Fibroblast of peridontal ligament (primary cell): ENCODE measurements at regions not wholly inside any gene's neighbourhood (a gene's known extent, or its start where the extent isn't known, plus 50 kb on each side); places are given as distances from the start of the nearest gene placed in this dataset.
A peak's percentile ranks its signal among the peaks of the same experiment; 100 is the strongest.
"Not testable (repeated sequence)": the region's sequence is repeated elsewhere in the genome, so short reads cannot be mapped to it uniquely, and the experiment has no call there.

Source experiments
- DNase-seq: peaks from one replicate; pipeline ENCODE4 v3.0.0-alpha.2; 2010; ENCODE audit errors: extremely low read depth

GRCh38 chr13:22965858-22966239 lies 214.9 kb upstream of the SGCG start:
- not testable (repeated sequence) for DNase-seq

- DNase-seq = not testable (repeated sequence)
These were observed 214.0 kb upstream of the SGCG start for GRCh38 chr13:22966753-22967152.

DNA sequence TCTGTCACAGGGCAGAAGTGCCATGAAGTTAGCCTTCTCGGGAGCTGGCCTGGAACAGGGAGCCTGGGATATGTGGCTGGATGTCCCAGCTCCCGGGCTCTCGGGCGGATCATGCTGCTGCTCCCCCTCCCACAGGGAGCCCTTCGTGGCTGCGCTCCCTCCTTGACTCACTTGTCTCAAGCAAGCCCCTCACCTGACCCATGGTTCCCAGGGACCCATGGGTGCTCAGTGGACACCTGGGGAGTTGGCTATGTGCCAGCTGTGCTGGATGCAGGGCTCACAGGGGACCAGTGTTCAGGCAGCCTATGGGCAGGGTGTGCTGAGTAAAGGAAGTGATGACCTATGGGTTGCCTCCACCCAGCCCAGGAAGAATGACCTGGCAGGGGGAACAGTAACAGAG lies 213.1 kb upstream of the SGCG start:
- no peak for DNase-seq

DNA sequence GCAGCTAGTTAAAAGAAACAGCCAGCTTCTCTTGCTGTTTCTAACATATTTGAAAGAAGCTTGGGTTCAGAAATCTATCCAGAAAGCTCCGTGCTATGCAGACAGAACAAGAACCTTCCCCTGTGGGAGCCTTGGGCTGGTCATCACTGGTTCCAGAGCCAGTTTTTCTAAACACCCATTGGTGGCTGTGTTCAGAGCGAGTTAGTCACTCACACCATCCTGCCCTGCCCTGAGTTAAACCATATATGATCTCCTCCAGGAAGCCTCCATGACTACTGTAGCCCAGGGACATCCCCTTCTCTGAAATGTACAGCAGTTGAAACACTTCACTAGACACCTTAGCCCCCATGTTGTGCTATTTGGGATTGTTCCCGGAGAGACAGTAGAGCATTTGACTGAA lies 200.8 kb upstream of the SGCG start:
- no peak for DNase-seq

GRCh38 chr13:22980936-22981335 lies 199.8 kb upstream of the SGCG start:
- DNase-seq = no peak

GRCh38 chr13:22993148-22993547 lies 187.6 kb upstream of the SGCG start:
- DNase-seq = no peak

DNA sequence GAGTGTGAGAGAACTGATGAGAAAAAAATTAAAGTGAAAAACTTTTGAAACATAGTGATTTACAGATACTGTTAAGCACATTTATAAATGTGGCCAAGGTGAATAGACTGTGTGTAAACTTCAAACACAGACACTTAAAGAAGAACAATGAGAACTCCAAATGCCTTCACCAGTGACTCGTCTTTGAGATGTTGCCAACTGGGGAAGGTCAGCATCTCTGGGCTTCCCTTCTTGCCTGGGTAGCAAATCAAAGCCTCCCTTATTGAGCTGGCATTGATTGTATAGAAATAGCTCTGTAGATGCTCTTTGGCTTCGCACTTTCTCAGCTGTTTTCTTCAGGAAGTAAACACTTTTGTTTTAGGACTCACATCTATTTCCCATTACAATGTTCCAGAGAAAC lies 177.3 kb upstream of the SGCG start:
- DNase-seq = no peak

- DNase-seq = no peak
These were observed 173.4 kb upstream of the SGCG start for GRCh38 chr13:23007426-23007825.

DNA sequence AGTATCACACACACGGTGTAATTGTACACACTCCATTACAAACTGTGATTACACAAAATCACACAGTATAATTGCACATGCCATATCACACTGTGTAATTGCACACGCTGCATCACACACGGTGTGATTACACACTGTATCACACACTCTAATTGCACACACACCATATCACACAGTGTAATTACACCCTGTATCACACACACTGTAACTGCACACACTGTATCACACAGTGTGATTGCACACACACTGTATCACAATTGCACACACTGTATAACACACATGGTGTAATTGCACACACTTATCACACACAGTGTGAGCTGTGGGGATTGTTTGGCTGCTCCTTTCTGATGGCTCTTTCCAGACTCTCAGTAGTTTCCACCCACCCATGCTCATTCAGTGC lies 162.6 kb upstream of the SGCG start:
- no peak for DNase-seq

GRCh38 chr13:23020246-23020843 lies 160.4 kb upstream of the SGCG start:
- peak; percentile 47 for DNase-seq

DNA sequence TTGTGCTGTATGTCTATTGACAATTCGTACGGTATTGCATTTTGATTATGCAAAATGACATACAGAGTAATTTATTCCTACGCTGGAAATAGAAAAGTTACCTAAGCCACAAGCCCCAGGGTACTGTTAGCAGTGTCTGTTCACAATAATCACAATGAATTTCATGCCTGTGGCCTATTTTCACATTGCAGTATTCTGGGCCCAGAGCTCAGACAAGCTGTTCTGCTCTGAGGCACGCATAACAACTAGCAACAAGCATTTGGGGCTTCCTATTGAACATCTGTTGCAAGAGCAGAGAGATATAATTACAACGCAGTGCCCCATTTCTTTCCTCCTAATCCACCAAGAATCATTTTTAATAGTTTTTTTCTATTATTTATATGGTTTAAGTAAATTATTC lies 158.9 kb upstream of the SGCG start:
- DNase-seq = no peak

GRCh38 chr13:23022704-23023103 lies 158.1 kb upstream of the SGCG start:
- no peak for DNase-seq

- no peak for DNase-seq
These were observed 154.7 kb upstream of the SGCG start for GRCh38 chr13:23025864-23026608.

- DNase-seq = no peak
These were observed 141.4 kb upstream of the SGCG start for GRCh38 chr13:23039266-23039935.

DNA sequence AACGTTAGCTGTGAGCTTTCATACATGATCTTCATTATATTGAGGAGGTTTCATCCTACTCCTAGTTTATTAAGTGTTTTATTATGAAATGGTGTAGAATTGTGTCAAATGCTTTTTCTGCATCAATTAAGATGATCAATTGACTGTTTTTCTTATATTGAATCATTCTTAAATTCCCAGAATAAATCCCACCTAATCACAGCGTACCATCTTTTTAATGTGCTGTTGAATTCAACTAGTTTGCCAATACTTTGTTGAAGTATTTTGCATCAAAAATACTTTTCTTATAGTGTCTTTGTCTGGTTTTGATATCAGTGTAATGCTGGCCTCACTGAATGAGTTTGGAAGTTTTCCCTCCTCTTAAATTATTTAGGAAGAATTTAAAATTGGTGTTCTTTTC lies 138.6 kb upstream of the SGCG start:
- no peak for DNase-seq

- DNase-seq = no peak
These were observed 135.9 kb upstream of the SGCG start for GRCh38 chr13:23044906-23045305.

- no peak for DNase-seq
These were observed 130.7 kb upstream of the SGCG start for GRCh38 chr13:23050126-23050525.

DNA sequence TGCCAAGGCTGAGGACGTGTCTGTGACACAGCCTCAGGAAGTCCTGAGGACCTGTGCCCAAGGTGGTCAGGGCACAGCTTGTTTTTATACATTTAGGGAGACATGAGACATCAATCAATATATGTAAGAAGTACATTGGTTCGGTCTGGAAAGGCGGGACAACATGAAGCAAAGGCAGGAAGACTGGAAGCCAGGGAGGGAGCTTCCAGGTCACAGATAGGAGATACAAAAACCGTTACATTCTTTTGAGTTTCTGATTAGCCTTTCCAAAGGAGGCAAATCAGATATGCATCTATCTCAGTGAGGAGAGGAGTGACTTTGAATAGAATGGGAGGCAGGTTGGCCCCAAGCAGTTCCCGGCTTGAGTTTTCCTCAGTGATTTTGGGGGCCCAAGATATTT lies 127.1 kb upstream of the SGCG start:
- not testable (repeated sequence) for DNase-seq

DNA sequence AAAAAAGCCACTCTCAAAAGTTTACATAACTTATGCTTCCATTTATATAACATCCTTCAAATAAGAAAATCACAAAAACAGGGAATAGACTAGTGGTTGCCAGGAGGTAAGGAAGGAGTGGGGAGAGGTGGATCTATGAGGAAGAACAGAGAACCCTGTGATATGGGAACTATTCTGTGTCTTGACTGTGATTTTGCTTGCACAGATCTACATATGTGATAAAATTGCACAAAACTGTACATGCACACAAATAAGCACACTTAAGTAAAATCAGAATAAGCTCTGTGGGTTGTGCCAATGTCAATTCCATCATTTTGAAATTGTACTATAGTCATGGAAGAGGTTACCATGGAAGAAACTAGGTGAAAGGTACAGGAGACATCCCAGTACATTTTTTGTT lies 121.6 kb upstream of the SGCG start:
- DNase-seq = no peak

DNA sequence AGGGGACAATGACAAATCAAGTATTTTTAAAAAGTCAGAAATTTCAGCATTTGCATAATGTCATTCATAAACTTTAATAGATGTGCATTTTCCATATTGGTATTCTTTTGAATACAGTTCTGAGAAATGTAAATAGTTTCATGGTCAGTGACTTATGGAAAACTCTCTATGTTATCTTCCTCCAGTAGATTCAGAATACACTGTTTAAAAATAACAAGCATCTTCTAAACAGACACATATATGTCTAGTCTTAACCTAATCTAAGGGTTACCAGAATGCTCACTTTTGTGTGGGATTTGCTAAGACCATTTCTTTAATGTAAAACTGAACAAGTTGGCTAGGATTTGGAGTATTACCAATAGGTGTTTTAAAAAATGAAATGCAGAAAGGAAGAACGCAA lies 119.8 kb upstream of the SGCG start:
- DNase-seq = no peak

- no peak for DNase-seq
These were observed 113.7 kb upstream of the SGCG start for GRCh38 chr13:23067129-23067528.

DNA sequence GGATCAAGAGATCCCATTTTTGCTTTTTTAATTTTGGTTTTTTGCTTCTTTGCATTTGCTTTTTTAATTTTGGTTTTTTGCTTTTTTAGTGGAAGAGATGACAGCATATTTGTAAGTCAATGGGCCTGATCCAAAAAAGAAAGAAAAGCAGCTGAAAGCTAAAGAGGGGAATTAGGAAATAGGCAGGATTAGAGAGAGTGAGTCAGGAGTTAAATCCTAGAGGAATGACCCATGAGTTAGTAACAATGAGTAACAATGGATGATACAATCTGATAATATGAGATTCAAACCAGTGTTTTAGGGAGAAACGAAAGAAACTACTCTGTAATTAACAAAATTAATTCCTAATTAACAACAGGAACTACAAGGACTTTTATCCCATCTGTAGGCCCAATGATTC lies 111.2 kb upstream of the SGCG start:
- peak; percentile 91 for DNase-seq
